ENCODE measurements at regions not wholly inside any gene's neighbourhood (a gene's known extent, or its start where the extent isn't known, plus 50 kb on each side); places are given as distances from the start of the nearest gene placed in this dataset.
"Not testable (repeated sequence)": the region's sequence is repeated elsewhere in the genome, so short reads cannot be mapped to it uniquely, and the experiment has no call there.

- no peak for DNase-seq (ENCODE audit: low read depth in 2 of 3, low spot score in 1 of 3)
Measured at GRCh38 chr14:38973083-38973700, 129.8 kb downstream of the SEC23A start.

- no peak for DNase-seq (ENCODE audit: low read depth in 2 of 3, low spot score in 1 of 3)
Measured at GRCh38 chr14:38972511-38972910, 130.5 kb downstream of the SEC23A start.

GRCh38 chr14:38971258-38971921 lies 131.6 kb downstream of the SEC23A start:
- DNase-seq (ENCODE audit: low read depth in 2 of 3, low spot score in 1 of 3) = no peak

GRCh38 chr14:38964630-38965029 lies 138.4 kb downstream of the SEC23A start:
- DNase-seq (ENCODE audit: low read depth in 2 of 3, low spot score in 1 of 3) = no peak

GRCh38 chr14:38960946-38961531 lies 142.0 kb downstream of the SEC23A start:
- DNase-seq (ENCODE audit: low read depth in 2 of 3, low spot score in 1 of 3) = no peak

GRCh38 chr14:38959021-38959420 lies 144.0 kb downstream of the SEC23A start:
- DNase-seq (ENCODE audit: low read depth in 2 of 3, low spot score in 1 of 3) = no peak

GRCh38 chr14:38958589-38958988 lies 144.4 kb downstream of the SEC23A start:
- DNase-seq (ENCODE audit: low read depth in 2 of 3, low spot score in 1 of 3) = no peak

GRCh38 chr14:38951451-38951850 lies 151.6 kb downstream of the SEC23A start:
- no peak for DNase-seq (ENCODE audit: low read depth in 2 of 3, low spot score in 1 of 3)

- DNase-seq (ENCODE audit: low read depth in 2 of 3, low spot score in 1 of 3) = no peak
Measured at GRCh38 chr14:38950676-38951075, 152.4 kb downstream of the SEC23A start.

- DNase-seq (ENCODE audit: low read depth in 2 of 3, low spot score in 1 of 3) = no peak
Measured at GRCh38 chr14:38948576-38948975, 154.5 kb downstream of the SEC23A start.

GRCh38 chr14:38948171-38948570 lies 154.9 kb downstream of the SEC23A start:
- no peak for DNase-seq (ENCODE audit: low read depth in 2 of 3, low spot score in 1 of 3)

GRCh38 chr14:38947343-38947742 lies 155.7 kb downstream of the SEC23A start:
- no peak for DNase-seq (ENCODE audit: low read depth in 2 of 3, low spot score in 1 of 3)

GRCh38 chr14:38944691-38945090 lies 158.3 kb downstream of the SEC23A start:
- no peak for DNase-seq (ENCODE audit: low read depth in 2 of 3, low spot score in 1 of 3)

- DNase-seq (ENCODE audit: low read depth in 2 of 3, low spot score in 1 of 3) = no peak
Measured at GRCh38 chr14:38941488-38941887, 161.5 kb downstream of the SEC23A start.

- DNase-seq (ENCODE audit: low read depth in 2 of 3, low spot score in 1 of 3) = not testable (repeated sequence)
Measured at GRCh38 chr14:38932653-38933000, 170.4 kb downstream of the SEC23A start.

- DNase-seq (ENCODE audit: low read depth in 2 of 3, low spot score in 1 of 3) = no peak
Measured at GRCh38 chr14:38931969-38932652, 170.9 kb downstream of the SEC23A start.

- no peak for DNase-seq (ENCODE audit: low read depth in 2 of 3, low spot score in 1 of 3)
Measured at GRCh38 chr14:38930898-38931297, 172.1 kb downstream of the SEC23A start.

- no peak for DNase-seq (ENCODE audit: low read depth in 2 of 3, low spot score in 1 of 3)
Measured at GRCh38 chr14:38930022-38930421, 173.0 kb downstream of the SEC23A start.

GRCh38 chr14:38929416-38929815 lies 173.6 kb downstream of the SEC23A start:
- no peak for DNase-seq (ENCODE audit: low read depth in 2 of 3, low spot score in 1 of 3)

- DNase-seq (ENCODE audit: low read depth in 2 of 3, low spot score in 1 of 3) = not testable (repeated sequence)
Measured at GRCh38 chr14:38921893-38922292, 181.1 kb downstream of the SEC23A start.

GRCh38 chr14:38915125-38915524 lies 187.9 kb downstream of the SEC23A start:
- DNase-seq (ENCODE audit: low read depth in 2 of 3, low spot score in 1 of 3) = no peak

GRCh38 chr14:38910092-38910491 lies 192.9 kb downstream of the SEC23A start:
- no peak for DNase-seq (ENCODE audit: low read depth in 2 of 3, low spot score in 1 of 3)
